ENCODE measurements at regions not wholly inside any gene's neighbourhood (a gene's known extent, or its start where the extent isn't known, plus 50 kb on each side); places are given as distances from the start of the nearest gene placed in this dataset.
A peak's percentile ranks its signal among the peaks of the same experiment; 100 is the strongest.

GRCh38 chr4:75251547-75251946 lies 262.7 kb downstream of the RCHY1 start:
- no peak overlapping the region for H3K27ac ChIP-seq
- TF ChIP-seq CTCF (IDR thresholded peaks at IDR 0.05) = no peak
- TF ChIP-seq ZFX (IDR thresholded peaks at IDR 0.05; ENCODE audit: borderline replicate concordance) = no peak

GRCh38 chr4:75249739-75250138 lies 264.5 kb downstream of the RCHY1 start:
- no peak overlapping the region for H3K27ac ChIP-seq
- no peak for TF ChIP-seq ZFX (IDR thresholded peaks at IDR 0.05; ENCODE audit: borderline replicate concordance)
- TF ChIP-seq CTCF (IDR thresholded peaks at IDR 0.05) = no peak

- 0 out of 2 replicates have a peak overlapping the region, but pooled peaks have one; percentile 17 for H3K27ac ChIP-seq
- TF ChIP-seq ZFX (IDR thresholded peaks at IDR 0.05; ENCODE audit: borderline replicate concordance) (no peak), CTCF (IDR thresholded peaks at IDR 0.05) (no peak)
Measured at GRCh38 chr4:75248770-75249407, 265.3 kb downstream of the RCHY1 start.

- TF ChIP-seq ZFX (IDR thresholded peaks at IDR 0.05; ENCODE audit: borderline replicate concordance) = no peak
- no peak for TF ChIP-seq CTCF (IDR thresholded peaks at IDR 0.05)
- H3K27ac ChIP-seq = no peak overlapping the region
Measured at GRCh38 chr4:75244325-75244724, 269.9 kb downstream of the RCHY1 start.

- no peak for TF ChIP-seq ZFX (IDR thresholded peaks at IDR 0.05; ENCODE audit: borderline replicate concordance)
- TF ChIP-seq CTCF (IDR thresholded peaks at IDR 0.05) = no peak
- no peak overlapping the region for H3K27ac ChIP-seq
Measured at GRCh38 chr4:75243570-75243969, 270.6 kb downstream of the RCHY1 start.

GRCh38 chr4:75235359-75235951 lies 278.7 kb downstream of the RCHY1 start:
- no peak for TF ChIP-seq ZFX (IDR thresholded peaks at IDR 0.05; ENCODE audit: borderline replicate concordance)
- TF ChIP-seq CTCF (IDR thresholded peaks at IDR 0.05) = no peak
- H3K27ac ChIP-seq = no peak overlapping the region

GRCh38 chr4:75232546-75232945 lies 281.7 kb downstream of the RCHY1 start:
- no peak for TF ChIP-seq CTCF (IDR thresholded peaks at IDR 0.05)
- TF ChIP-seq ZFX (IDR thresholded peaks at IDR 0.05; ENCODE audit: borderline replicate concordance) = no peak
- no peak overlapping the region for H3K27ac ChIP-seq
